ENCODE measurements at regions not wholly inside any gene's neighbourhood (a gene's known extent, or its start where the extent isn't known, plus 50 kb on each side); places are given as distances from the start of the nearest gene placed in this dataset.

- no peak for ATAC-seq
Observed at GRCh38 chr12:98406378-98406777, 109.0 kb upstream of the TMPO start.

GRCh38 chr12:98408681-98409080 lies 106.7 kb upstream of the TMPO start:
- no peak for ATAC-seq

- no peak for ATAC-seq
Observed at GRCh38 chr12:98409548-98409947, 105.8 kb upstream of the TMPO start.

GRCh38 chr12:98410356-98410755 lies 105.0 kb upstream of the TMPO start:
- no peak for ATAC-seq

- ATAC-seq, result no peak
Observed at GRCh38 chr12:98416845-98417244, 98.5 kb upstream of the TMPO start.

- ATAC-seq, result no peak
Observed at GRCh38 chr12:98417266-98417665, 98.1 kb upstream of the TMPO start.

GRCh38 chr12:98418357-98419075 lies 96.9 kb upstream of the TMPO start:
- ATAC-seq, result peak; percentile 95

GRCh38 chr12:98419081-98419794 lies 96.2 kb upstream of the TMPO start:
- no peak for ATAC-seq

- ATAC-seq, result no peak
Observed at GRCh38 chr12:98419795-98420404, 95.5 kb upstream of the TMPO start.

- ATAC-seq, result no peak
Observed at GRCh38 chr12:98420461-98420860, 94.9 kb upstream of the TMPO start.

- no peak for ATAC-seq
Observed at GRCh38 chr12:98421316-98421715, 94.1 kb upstream of the TMPO start.

- no peak for ATAC-seq
Observed at GRCh38 chr12:98422359-98422758, 93.0 kb upstream of the TMPO start.

- no peak for ATAC-seq
Observed at GRCh38 chr12:98422812-98423211, 92.6 kb upstream of the TMPO start.

- no peak for ATAC-seq
Observed at GRCh38 chr12:98423963-98424362, 91.4 kb upstream of the TMPO start.

GRCh38 chr12:98424726-98425401 lies 90.5 kb upstream of the TMPO start:
- ATAC-seq, result peak; percentile 80

GRCh38 chr12:98425859-98426258 lies 89.5 kb upstream of the TMPO start:
- ATAC-seq, result no peak

GRCh38 chr12:98431089-98431488 lies 84.3 kb upstream of the TMPO start:
- no peak for ATAC-seq

GRCh38 chr12:98437166-98437565 lies 78.2 kb upstream of the TMPO start:
- ATAC-seq, result no peak

GRCh38 chr12:98437806-98438595 lies 77.4 kb upstream of the TMPO start:
- ATAC-seq, result no peak

GRCh38 chr12:98438656-98439230 lies 76.6 kb upstream of the TMPO start:
- no peak for ATAC-seq

GRCh38 chr12:98439471-98439951 lies 75.9 kb upstream of the TMPO start:
- no peak for ATAC-seq
